OCI-LY7 (cell line): ENCODE measurements at regions not wholly inside any gene's neighbourhood (a gene's known extent, or its start where the extent isn't known, plus 50 kb on each side); places are given as distances from the start of the nearest gene placed in this dataset.

Source experiments
- BruUV-seq: library from RNA; stranded (reverse); fragments of 400-500 nt; replicated peaks from 2 replicates; lab custom pipeline; 2021; lab: Mats Ljungman, UMichigan
- CTCF ChIA-PET: fragments of 300-600 bp; sonication (Branson Sonifier 250); formaldehyde crosslinking; loops from one replicate; lab custom pipeline; 2022; ENCODE audit warnings: antibody characterized with exemption; ENCODE audit not compliant: unreplicated experiment; lab: Charles Lee
- POLR2A ChIA-PET: fragments of 300-600 bp; sonication (Branson Sonifier 250); formaldehyde crosslinking; loops from one replicate; lab custom pipeline; 2022; ENCODE audit warnings: antibody characterized with exemption; lab: Charles Lee
- DNase-seq: peaks from one replicate; pipeline ENCODE4 v3.0.0-alpha.2; 2015; ENCODE audit warnings: low spot score
- H2AFZ ChIP-seq: fragments of 200-600 bp; sonication (generic), shearing (Covaris generic); 2 replicates; pipeline ENCODE4 v1.6.1; 2014; ENCODE audit warnings: mild to moderate bottlenecking, antibody characterized with exemption, low read length, moderate library complexity
- H3K27ac ChIP-seq: fragments of 200-600 bp; sonication (generic); 2 replicates; pipeline ENCODE4 v1.5.1; 2014; ENCODE audit warnings: mixed run types, low read depth, mild to moderate bottlenecking, moderate library complexity, low read length, inconsistent platforms; ENCODE audit not compliant: poor library complexity, severe bottlenecking
- H3K36me3 ChIP-seq: fragments of 200-600 bp; sonication (generic); 2 replicates; pipeline ENCODE4 v1.6.1; 2014; ENCODE audit warnings: mild to moderate bottlenecking, antibody characterized with exemption, low read length, moderate library complexity, mixed read lengths; ENCODE audit not compliant: insufficient read depth
- H3K4me1 ChIP-seq: fragments of 200-600 bp; sonication (generic); 2 replicates; pipeline ENCODE4 v1.5.1; 2014; ENCODE audit warnings: mild to moderate bottlenecking, low read length; ENCODE audit not compliant: insufficient read depth, poor library complexity, severe bottlenecking
- H3K4me2 ChIP-seq: fragments of 200-600 bp; sonication (generic); 2 replicates; pipeline ENCODE4 v1.6.1; 2014; ENCODE audit warnings: mild to moderate bottlenecking, low read length
- H3K4me3 ChIP-seq: fragments of 200-600 bp; sonication (generic); 2 replicates; pipeline ENCODE4 v1.5.1; 2014; ENCODE audit warnings: mild to moderate bottlenecking, low read depth, low read length; ENCODE audit not compliant: poor library complexity, severe bottlenecking
- H3K79me2 ChIP-seq: fragments of 200-600 bp; sonication (generic); 2 replicates; pipeline ENCODE4 v1.6.1; 2016; ENCODE audit warnings: low read depth, mild to moderate bottlenecking, low read length, moderate library complexity, mixed read lengths; ENCODE audit not compliant: insufficient read depth
- H3K9me2 ChIP-seq: fragments of 200-600 bp; sonication (generic); 2 replicates; pipeline ENCODE4 v1.6.1; 2016; ENCODE audit warnings: mild to moderate bottlenecking, low read length, mixed read lengths; ENCODE audit not compliant: insufficient read depth
- H3K9me3 ChIP-seq: fragments of 200-600 bp; sonication (generic); 2 replicates; pipeline ENCODE4 v1.6.1; 2014; ENCODE audit warnings: mild to moderate bottlenecking, mixed run types, low read length, mixed read lengths
- H4K20me1 ChIP-seq: fragments of 200-600 bp; sonication (generic); 2 replicates; pipeline ENCODE4 v1.6.1; 2014; ENCODE audit warnings: mild to moderate bottlenecking, antibody characterized with exemption, low read length, moderate library complexity, mixed read lengths; ENCODE audit not compliant: insufficient read depth
- CTCF ChIP-seq: fragments of 200-600 bp; sonication (generic); conservative IDR thresholded peaks from 2 replicates; pipeline ENCODE4 v1.5.1; 2014; ENCODE audit warnings: mild to moderate bottlenecking, antibody characterized with exemption, low read length, moderate library complexity, mixed read lengths
- EZH2phosphoT487 ChIP-seq: fragments of 200-600 bp; sonication (generic); IDR thresholded peaks from 2 replicates; pipeline ENCODE4 v1.6.1; 2018; ENCODE audit warnings: low read depth, borderline replicate concordance, mild to moderate bottlenecking, mixed run types, antibody characterized with exemption, low read length, moderate library complexity, mixed read lengths
- intact Hi-C: fragments of 100-400 bp; cut with micrococcal nuclease; formaldehyde crosslinking; loops from one replicate; pipeline ENCODE4 v1.10.0; 2022; ENCODE audit not compliant: unreplicated experiment

DNA sequence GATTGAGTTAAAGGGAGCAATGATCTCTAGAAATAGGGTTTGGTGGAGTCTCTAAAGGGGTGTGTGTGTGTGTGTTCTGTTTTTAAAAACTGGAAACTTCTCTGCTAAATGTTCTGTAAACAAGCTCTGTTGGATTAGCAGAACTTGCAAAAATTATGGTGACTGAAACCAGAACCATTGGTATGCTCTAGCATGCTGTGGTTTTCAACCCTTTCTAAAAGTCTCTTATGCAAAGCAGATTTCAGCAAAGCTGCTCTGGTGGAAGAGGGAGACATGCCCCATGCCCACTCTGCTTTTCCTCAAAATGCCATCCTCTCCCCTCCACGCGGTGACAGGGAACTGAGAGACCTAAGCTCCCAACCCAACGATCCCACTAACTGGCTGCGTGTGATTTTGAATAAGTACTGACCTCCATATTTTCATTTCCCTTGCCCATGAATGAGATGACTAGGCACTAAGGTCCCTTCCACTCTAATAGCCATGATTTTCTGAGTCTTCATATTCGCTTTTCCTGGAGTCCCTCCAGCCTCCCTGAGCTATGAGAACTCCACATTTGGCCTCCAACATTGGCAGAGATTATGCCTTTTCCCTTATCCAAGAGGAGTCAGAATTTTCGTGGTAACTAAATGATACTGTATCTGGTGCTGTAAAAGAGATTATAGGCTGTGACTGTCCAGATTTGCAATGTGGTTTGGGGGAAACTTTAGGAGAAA, 117.3 kb upstream of the PALS2 start:
- Histone ChIP-seq H3K9me2 (no peaks in the 10 kb centered on the region), H3K27ac (no peak overlapping the region), H3K36me3 (no peaks in the 10 kb centered on the region), H3K4me2 (no peak overlapping the region), H3K4me1 (no peaks in the 10 kb centered on the region), H4K20me1 (no peaks in the 10 kb centered on the region), H3K9me3 (no peaks in the 10 kb centered on the region), H3K4me3 (no peak overlapping the region), H3K79me2 (no peaks in the 10 kb centered on the region), H2AFZ (no peak overlapping the region)
- ChIA-PET CTCF (interaction anchor here (0.6 kb wide), 1 partner anchor 40 kb away, joined by 3 read pairs; no protein-coding TSS in a partner anchor), POLR2A (interaction anchor here (0.6 to 0.9 kb wide), 2 partner anchors 18 to 60 kb away, joined by 3 to 4 read pairs; no protein-coding TSS in a partner anchor)
- BruUV-seq: no TSS peak
- intact Hi-C loops: no loop called here
- TF ChIP-seq EZH2phosphoT487 (no peak), CTCF (no peak)
- no peak for DNase-seq

- no peaks in the 10 kb centered on the region for H3K79me2 ChIP-seq
- H3K36me3 ChIP-seq: no peaks in the 10 kb centered on the region
- no peak overlapping the region for H3K27ac ChIP-seq
- BruUV-seq: no TSS peak
- CTCF ChIA-PET: no interaction called here
- H3K9me3 ChIP-seq: no peaks in the 10 kb centered on the region
- no peaks in the 10 kb centered on the region for H4K20me1 ChIP-seq
- no peaks in the 10 kb centered on the region for H3K4me1 ChIP-seq
- no peak overlapping the region for H3K4me2 ChIP-seq
- no peak overlapping the region for H2AFZ ChIP-seq
- H3K4me3 ChIP-seq: no peak overlapping the region
- POLR2A ChIA-PET: no interaction called here
- intact Hi-C loops: no loop called here
- no peaks in the 10 kb centered on the region for H3K9me2 ChIP-seq
- DNase-seq: no peak
- TF ChIP-seq EZH2phosphoT487 (no peak), CTCF (no peak)
Measured at GRCh38 chr7:24456526-24457218, 116.6 kb upstream of the PALS2 start.

- intact Hi-C loops: no loop called here
- TF ChIP-seq CTCF (no peak), EZH2phosphoT487 (no peak)
- H4K20me1 ChIP-seq: no peaks in the 10 kb centered on the region
- no peak for DNase-seq
- POLR2A ChIA-PET: no interaction called here
- H3K27ac ChIP-seq: no peak overlapping the region
- H3K36me3 ChIP-seq: no peaks in the 10 kb centered on the region
- H3K9me2 ChIP-seq: no peaks in the 10 kb centered on the region
- CTCF ChIA-PET: no interaction called here
- H3K4me2 ChIP-seq: no peak overlapping the region
- H3K4me1 ChIP-seq: no peaks in the 10 kb centered on the region
- no peak overlapping the region for H3K4me3 ChIP-seq
- H2AFZ ChIP-seq: no peak overlapping the region
- no TSS peak for BruUV-seq
- H3K9me3 ChIP-seq: no peaks in the 10 kb centered on the region
- no peaks in the 10 kb centered on the region for H3K79me2 ChIP-seq
Measured at GRCh38 chr7:24457219-24457558, 116.1 kb upstream of the PALS2 start.
